SU-DHL-6 (cell line): ENCODE measurements at regions not wholly inside any gene's neighbourhood (a gene's known extent, or its start where the extent isn't known, plus 50 kb on each side); places are given as distances from the start of the nearest gene placed in this dataset.

Experiments
- CTCF ChIP-seq: fragments of 200-600 bp; sonication (generic); IDR thresholded peaks from one replicate; pipeline ENCODE4 v1.5.1; 2017; ENCODE audit warnings: antibody characterized with exemption, mild to moderate bottlenecking, low read length, moderate library complexity; ENCODE audit not compliant: insufficient read depth, poor library complexity, severe bottlenecking
- EZH2phosphoT487 ChIP-seq: fragments of 200-600 bp; sonication (generic), shearing (Covaris generic); conservative IDR thresholded peaks from 2 replicates; pipeline ENCODE4 v1.6.1; 2018; ENCODE audit warnings: mild to moderate bottlenecking, antibody characterized with exemption, low read length, moderate library complexity, mixed read lengths

- TF ChIP-seq CTCF: no peak
- TF ChIP-seq EZH2phosphoT487: no peak
These were observed 177.4 kb downstream of the BUD13 start for GRCh38 chr11:116595305-116595880.
